NCI-H1105 (cell line): ENCODE measurements at regions not wholly inside any gene's neighbourhood (a gene's known extent, or its start where the extent isn't known, plus 50 kb on each side); places are given as distances from the start of the nearest gene placed in this dataset.
"Not testable (repeated sequence)": the region's sequence is repeated elsewhere in the genome, so short reads cannot be mapped to it uniquely, and the experiment has no call there.

Experiments used
- DNase-seq: peaks from one replicate; lab custom pipeline; 2025; lab: John Stamatoyannopoulos, UW

DNA sequence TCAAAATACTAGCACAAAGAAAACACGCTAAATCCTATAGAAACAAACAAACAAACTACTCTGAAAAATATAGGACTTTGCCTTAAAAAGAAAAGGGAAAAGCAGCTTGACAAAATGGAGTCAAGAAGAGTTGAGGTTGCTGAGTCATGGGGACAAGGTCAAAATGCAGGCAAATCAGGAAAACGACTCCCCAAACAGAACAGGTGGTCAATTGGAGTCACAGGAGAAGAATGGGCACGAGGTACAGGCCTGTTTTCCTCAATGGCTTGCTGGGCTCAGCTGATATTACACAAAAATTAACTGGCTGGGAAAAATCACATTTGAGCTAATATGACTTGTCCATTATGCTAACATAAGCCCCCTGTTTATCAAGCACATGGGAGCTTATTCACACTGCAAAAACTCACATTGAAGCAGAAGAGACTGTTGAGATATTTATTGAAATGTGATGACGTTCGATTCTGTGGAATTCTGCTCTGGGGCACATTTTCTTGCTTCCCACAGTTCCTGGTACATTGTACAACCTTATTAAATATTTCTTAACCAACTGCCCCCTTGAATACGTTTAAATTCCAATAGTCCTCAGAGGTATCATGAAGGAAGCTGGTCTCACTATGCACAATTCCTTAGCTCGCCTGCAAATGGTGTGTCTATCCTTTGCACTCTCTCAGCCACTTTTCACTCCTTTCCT lies 1622.1 kb downstream of the STIM2 start:
- DNase-seq = no peak

DNA sequence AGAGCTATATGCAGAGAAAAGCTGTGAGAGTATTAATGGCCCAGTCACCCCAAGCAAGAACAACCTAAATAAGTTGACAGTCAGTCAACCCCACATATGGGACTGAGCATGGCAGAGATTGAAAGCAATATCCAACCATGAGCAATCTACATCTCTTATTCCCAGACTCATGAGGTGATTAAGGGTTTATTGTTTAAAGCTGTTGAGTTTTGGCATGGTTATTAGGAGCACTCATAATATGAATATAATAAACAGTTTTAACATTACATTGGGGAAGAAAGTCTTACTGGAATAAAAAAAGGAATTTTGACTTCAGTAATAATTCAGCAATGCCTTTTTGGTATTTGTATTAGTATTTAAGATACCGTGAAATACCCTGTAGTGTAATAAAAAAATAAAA lies 1627.4 kb downstream of the STIM2 start:
- DNase-seq = no peak

DNA sequence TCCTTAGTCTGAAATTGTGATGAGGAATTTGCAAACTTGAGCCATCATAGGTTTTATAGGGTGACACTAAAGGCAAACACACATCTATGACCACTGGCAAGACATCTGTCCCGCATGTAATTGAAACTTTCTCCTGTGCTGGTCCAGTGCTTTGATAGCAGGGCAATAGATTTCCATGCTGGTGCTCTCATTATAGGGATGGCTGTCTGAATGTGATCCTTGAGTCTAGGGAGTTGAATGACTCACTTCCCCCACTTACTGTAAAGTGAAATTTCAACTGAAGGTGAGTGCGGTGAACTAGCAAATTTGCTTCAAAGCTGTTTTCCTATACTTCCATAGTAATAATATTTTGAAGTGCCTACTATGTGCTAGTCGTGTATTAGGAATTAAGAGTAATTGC lies 1630.0 kb downstream of the STIM2 start:
- no peak for DNase-seq

DNA sequence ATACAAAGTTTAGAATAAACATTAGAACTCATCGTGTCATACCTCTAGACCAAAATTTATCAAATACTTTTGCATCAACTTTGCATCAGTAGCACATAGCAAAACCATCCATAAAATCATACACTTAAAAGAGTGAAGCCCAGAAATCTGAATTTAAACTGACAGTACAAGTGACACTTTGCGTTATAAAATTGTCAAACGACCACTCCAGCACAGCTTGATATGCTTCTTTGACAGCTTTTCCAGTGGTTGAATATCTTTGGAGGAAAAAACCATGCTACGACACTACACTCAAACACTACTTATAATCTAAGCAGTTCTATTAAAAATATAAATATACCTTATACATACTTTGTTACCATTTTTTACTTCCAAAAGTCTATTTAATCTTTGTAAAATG lies 1644.4 kb downstream of the STIM2 start:
- no peak for DNase-seq

DNA sequence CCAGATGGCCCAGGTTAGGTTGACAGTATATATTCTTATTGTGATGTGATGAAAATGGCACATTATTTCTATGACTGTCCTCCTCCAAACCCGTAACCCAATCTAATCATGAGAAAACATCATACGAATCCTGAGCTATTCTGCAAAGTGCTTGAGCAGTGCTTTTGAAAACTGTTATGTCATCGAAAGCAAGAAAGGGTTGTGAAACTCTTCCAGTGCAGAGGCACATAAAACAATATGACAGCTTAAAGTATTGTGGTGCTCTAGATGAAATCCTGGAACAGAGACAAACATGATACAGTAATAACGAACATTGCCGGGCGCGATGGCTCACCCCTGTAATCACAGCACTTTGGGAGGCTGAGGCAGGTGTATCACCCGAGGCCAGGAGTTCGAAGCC lies 1648.0 kb downstream of the STIM2 start:
- DNase-seq = no peak

DNA sequence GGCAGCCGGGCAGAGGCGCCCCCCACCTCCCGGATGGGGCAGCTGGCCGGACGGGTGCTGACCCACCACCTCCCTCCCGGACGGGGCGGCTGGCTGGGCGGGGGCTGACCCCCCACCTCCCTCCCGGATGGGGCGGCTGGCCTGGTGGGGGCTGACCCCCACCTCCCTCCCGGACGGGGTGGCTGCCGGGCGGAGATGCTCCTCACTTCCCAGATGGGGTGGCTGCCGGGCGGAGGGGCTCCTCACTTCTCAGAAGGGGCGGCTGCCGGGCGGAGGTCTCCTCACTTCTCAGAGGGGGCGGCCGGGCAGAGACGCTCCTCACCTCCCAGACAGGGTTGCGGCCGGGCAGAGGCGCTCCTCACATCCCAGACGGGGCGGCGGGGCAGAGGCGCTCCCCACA lies 1654.1 kb downstream of the STIM2 start:
- DNase-seq = not testable (repeated sequence)

DNA sequence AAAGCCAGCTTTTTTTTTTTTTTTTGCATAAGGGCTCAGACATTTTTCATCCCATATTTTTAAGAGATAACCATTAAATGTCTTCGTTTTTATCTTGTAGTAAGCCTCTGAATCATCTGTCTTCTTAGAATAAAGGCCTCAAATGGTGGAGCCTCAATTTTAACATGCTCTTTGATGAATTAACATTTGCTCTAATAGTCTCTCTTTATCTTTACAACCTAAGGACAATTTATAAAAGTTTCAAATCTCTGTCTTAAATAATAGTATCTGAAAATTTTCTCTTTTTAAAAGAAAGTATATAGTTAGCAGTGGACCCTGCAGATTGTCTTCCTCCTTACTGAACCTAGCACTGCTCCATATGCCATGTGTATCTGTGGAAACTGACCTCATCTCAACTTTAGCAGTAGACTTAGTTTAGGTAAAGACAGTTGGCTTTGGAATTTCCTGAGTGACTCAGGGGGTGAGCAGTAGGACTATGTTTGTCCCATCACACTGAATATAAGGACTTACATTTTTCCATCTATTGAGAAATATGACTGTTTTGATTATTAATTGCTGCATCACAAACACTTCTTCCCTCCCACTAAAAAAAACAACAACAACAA lies 1658.0 kb downstream of the STIM2 start:
- no peak for DNase-seq

DNA sequence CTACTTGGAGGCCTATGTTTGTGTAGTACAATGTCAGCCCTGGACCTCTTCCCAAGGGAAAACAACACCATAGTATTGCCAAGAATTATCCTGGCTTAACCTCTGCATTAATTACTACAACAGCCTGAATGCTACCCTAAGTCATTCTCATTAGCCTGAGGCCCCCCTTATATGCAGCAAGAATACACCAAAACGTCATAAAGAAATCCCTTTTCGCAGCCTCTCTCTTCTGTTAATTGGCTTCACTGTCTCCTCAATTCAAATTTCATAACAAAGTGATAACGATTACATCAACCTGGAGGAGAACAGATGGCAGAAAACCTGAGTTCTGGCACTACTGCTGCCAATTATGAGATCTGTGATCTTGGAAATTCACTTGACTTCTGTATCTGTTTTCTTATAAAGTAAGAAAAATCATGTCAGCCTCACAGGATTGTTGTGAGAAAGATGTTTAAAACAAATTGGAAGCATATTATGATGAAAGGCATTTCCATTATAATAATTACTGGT lies 1663.1 kb downstream of the STIM2 start:
- no peak for DNase-seq

DNA sequence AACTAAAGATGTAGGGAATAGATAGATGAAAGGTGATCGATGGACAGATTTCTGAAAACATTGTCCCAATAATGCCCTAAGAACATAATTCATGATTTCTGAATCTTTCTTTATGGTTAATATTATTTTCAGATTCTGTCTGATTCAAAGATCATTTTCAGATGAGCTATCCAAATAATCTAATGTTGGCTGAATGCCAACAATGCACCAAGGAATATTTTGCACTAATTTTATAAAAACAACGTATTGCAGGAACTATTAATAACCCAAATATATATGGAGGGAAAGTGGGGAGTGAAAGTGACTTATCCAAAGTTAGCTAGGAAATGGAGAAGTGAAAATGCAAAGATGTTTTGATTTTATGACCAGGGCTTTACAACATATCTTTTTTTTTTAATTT lies 1675.5 kb downstream of the STIM2 start:
- no peak for DNase-seq

DNA sequence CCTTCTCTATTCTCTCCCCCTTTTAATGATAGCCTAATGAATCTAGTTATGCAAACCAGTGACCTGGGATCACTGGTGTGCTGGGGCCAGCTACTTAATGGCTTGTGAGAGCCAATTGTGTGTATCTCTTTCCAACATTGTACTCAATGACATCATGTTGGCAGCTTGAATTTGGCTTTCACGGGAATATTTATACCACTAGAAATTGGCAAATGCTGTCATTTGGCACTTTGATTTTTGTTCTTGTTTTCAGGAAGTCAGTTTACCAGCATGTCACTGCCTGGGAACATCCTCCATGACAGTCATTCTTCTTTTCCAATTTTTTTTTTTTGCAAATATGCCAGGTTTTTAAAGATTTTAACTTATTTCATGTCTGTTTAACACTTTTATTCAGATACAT lies 1685.3 kb downstream of the STIM2 start:
- no peak for DNase-seq

DNA sequence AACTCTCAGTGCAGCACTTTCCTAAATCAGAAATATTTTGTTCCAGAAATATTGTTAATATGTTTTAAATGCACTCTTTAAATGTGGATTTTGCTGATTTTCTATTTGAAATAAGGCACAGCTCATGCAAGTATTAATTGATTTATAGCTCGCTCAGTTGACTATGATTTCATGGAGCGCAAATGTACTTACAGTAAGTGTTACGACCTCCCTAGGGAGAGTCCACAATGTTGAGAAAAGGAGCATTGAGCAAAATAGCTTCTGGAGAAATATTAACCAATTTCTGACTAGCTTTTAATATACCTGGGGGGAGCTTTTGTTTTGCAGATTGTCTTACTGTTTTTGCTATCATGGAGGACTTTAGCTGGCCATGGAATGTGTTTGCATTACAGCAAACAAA lies 1687.5 kb downstream of the STIM2 start:
- no peak for DNase-seq

DNA sequence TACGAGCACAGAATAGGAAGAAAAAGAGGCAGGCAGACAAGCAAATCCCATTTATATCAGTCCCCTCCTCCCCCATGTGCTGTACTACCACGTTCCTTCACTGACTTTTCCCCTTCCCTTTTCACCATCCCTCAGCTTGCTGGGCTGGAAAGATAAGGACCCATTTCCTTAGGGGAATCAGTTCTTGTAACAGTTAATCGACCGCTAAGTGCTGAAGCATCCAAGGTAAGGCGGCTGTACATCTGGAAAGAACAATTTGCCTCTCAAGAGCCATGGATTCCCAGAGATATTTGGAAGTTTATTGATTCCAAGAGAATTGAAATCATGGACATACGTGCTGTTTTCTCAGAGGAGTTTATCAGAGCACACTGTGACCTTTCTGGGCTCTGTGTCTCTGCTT lies 1688.0 kb downstream of the STIM2 start:
- DNase-seq = no peak

DNA sequence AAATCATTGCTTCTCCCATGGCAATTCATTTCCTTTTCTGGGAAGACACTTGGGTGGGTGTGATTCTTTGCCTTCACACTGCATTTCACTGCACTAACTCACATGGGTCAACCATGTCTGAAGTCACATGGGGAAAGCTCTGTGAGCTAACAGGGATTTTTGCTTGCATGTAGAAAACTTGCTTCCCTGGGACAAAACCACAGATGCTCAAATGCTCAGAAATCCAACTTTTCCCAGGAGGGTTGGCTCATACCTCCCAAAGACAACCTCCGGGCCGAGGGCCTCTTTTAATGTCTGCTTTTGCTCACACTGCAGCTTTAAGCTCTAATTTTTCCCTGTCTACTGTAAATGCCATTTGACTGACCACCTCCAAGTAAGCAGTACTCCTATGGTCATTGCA lies 1695.2 kb downstream of the STIM2 start:
- no peak for DNase-seq

DNA sequence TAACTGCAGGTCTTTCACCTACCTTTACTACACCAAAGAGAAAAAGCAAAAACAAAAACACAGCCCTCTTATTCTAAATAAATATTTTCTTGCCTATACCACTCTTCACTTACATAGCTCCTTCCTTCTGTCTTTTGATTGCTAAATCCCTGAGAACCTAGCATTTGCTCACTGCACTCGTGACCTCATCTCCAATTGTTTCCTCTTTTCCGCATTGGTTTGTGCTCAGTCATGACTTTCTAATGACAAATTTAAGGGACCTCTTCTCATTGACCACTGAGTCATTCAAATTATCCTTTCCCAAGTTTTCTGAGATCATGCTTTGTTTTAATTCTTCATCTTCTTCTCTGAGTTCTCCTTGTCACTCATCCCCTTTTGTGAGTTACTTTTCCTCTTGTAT lies 1697.1 kb downstream of the STIM2 start:
- DNase-seq = no peak

DNA sequence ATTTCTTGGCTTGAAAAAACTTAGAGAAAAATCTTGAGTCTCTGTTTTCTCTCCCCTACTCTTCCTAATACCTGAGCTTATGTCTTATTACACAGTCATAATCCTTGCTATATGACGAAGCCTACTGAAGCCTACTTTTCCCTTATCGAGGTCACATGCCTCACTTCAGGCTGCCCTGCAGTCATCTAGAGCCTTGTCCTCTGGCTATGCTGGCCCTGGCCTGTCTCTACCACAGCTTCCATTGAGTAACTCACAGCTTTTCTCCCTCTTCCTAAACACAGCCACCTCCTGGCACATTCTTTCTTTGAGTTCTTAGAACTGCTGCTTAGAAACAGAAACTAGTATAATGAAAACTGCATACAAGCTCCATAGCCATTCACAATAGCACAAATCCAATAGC lies 1698.3 kb downstream of the STIM2 start:
- DNase-seq = no peak

DNA sequence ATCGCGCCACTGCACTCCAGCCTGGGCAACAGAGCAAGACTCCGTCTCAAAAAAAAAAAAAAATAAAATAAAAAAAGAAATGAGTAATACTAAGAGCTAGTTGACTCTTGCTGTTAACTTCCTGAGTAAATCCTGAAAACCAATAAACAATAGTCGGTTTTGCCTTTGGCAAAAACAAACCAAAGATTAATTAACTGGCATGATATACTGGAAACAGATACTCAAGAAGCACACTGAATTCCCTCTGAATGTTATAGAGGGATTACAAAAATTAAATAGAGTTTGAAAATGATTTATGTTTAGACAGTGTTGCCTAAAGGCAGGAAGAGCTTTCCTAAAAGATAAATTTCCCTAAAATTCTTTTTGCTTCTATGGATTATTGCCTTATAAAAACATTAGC lies 1702.3 kb downstream of the STIM2 start:
- no peak for DNase-seq

DNA sequence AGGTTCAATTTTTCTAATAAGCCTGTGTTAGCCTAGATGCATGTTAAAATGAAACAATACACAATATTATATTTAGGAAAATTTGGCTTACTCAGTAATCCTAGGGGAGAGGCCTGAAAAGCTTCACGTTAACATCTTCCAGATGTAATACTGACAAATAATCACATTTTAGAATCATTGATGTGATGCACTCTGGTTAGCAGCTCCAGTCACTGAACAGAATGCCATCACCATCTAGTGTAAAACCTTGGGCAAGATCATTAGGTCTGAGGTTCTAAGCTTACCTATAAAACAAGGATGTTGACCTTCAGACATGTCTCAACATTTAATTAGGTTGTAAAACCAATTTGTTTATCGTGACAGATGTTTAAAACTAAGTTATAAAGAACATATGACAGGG lies 1704.8 kb downstream of the STIM2 start:
- no peak for DNase-seq

DNA sequence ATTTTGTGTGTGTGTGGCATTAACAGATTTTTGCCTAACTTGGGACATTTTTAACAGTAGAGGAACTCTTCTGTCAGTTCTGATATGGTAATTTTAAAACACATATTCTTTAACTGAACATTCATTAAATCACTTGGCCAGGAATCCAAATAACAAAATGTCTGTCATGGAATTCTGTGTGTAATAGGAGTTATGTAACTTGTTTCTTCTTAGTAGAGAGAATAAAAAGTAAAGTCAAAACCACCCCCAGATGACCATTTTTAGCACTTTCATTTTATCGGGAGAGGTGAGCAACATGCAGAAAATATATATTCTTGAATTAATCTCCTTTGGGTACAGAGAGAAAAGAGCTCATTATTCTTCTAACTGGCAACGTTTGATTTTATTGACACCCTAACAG lies 1740.3 kb downstream of the STIM2 start:
- DNase-seq = no peak

DNA sequence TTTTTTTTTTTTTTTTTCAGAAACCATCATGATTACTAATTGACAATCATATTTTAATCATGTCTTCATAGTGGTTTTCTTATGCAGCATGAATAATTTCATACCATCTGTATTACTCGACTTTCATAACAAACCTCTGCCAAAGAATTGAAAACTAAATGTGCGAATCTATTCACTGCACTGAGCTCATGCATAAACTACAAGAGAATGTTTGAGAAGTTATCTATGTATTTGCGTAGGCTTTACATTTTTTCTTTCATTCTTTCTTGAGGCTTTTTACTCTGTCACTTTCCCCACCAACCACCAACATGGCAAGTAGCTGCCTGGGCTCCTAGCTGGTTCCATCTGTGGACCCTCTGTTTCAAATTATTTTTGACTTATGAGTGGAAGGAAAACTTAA lies 1761.0 kb downstream of the STIM2 start:
- no peak for DNase-seq

DNA sequence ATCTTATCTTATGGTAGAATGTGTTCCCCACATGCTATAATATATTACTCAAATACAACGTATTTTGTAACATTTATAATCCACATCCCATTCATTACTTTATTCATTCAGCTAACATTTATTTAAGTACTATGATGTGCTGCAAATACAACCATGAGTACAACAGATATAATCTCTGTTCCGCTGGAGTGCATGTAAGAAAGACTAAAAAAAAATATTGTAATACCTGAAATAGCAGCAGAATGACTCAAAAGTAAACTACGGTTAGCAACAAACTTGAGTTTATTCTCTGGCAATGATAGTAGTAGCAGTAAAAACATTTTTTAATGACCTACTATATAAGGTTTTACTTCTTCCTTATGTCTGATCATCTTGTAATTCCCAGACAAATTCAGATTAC lies 1776.3 kb downstream of the STIM2 start:
- DNase-seq = no peak

DNA sequence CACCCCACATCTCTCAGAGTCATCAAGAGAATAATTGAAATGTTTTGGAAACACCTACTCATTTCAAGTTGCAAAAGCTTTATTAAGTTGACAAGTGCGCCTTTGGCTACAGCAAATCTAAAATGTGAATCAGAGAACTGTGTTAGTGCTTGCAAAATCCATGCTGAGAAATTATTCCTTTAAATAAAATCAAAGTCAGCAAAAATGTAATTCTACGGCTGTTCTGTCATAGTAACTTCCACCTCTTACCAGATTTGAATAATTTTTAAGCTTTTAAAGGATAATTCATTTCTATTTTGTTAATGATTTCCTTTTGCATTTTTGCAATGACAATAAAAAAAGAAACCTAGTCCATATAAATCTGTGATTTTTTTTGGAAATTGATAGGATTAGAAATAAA lies 1779.1 kb downstream of the STIM2 start:
- DNase-seq = no peak

DNA sequence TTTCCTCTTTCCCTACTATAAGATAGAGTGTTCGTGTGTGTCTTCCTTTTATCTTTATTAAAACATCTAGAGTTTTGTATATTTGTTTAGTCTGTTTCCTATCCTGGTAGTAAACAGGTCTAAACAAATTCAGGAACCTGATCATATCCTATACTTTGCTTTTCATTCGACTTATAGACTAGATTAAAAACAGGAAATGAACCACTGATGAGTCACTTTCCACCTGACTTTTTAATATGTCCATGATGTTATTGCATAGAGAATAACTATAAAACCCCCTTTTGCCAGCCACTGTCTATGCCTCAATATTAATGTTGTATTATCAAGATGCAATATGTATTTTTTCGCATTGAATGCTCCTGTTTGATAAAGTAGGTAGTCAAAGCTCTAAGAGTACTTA lies 1794.0 kb downstream of the STIM2 start:
- no peak for DNase-seq

DNA sequence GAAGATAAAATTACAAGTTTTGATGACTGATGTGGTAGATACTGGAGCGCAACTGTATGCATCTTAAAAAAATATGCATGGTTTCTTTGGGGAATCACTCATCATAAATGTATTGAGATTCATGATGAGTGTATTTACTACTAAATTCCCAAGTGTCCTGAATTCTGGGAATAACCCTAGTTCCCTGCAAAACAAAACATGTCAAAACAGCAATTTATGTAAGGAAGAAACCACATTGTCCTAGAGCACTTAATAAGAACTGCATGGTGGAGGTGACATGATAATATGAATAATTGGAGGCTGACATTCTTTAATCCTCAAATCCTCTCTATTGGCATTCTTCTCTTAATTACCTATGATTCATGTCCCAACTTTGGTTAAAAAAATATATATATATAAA lies 1804.7 kb downstream of the STIM2 start:
- no peak for DNase-seq

DNA sequence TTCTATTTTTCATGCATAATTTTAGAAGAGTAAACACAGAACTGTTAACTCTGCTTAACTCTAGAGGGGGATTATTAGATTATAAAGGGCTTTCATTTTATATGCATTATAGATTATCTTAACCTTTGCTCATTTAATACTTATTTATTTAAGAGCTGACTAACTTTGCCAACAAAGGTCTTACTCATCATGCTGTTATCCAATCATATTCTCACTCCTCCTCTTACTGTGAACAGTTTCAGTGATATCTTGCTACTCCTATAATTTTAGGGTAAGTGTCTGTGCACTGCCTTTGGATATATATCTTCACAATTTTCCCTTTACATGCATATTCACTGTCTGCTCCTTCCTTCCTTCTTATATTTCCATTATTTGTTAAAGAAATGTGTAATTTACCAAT lies 1814.9 kb downstream of the STIM2 start:
- DNase-seq = no peak
